ENCODE measurements at regions not wholly inside any gene's neighbourhood (a gene's known extent, or its start where the extent isn't known, plus 50 kb on each side); places are given as distances from the start of the nearest gene placed in this dataset.

- Histone ChIP-seq H3K4me1 (no peaks in the 10 kb centered on the region), H3K27me3 (ENCODE audit: control insufficient read depth, insufficient read depth, low read length) (no peaks in the 10 kb centered on the region), H3K4me3 (ENCODE audit: low read depth, low read length) (no peak overlapping the region), H2AFZ (no peak overlapping the region), H3K9me3 (ENCODE audit: control insufficient read depth, low read length) (no peaks in the 10 kb centered on the region), H3K27ac (no peak overlapping the region), H3K36me3 (ENCODE audit: control insufficient read depth, insufficient read depth, low read length) (no peaks in the 10 kb centered on the region), H3K9ac (no peak overlapping the region), H3K4me2 (ENCODE audit: low read length) (no peak overlapping the region), H3K79me2 (no peaks in the 10 kb centered on the region)
- TF ChIP-seq CTCF (IDR thresholded peaks at IDR 0.05), result no peak
These were observed 144.0 kb upstream of the MRPS30 start for GRCh38 chr5:44664711-44665100.

GRCh38 chr5:44663991-44664710, 144.6 kb upstream of the MRPS30 start:
- Histone ChIP-seq H3K27me3 (ENCODE audit: control insufficient read depth, insufficient read depth, low read length) (no peaks in the 10 kb centered on the region), H3K4me1 (no peaks in the 10 kb centered on the region), H2AFZ (no peak overlapping the region), H3K4me2 (ENCODE audit: low read length) (no peak overlapping the region), H3K27ac (no peak overlapping the region), H3K9me3 (ENCODE audit: control insufficient read depth, low read length) (no peaks in the 10 kb centered on the region), H3K4me3 (ENCODE audit: low read depth, low read length) (no peak overlapping the region), H3K9ac (no peak overlapping the region), H3K36me3 (ENCODE audit: control insufficient read depth, insufficient read depth, low read length) (no peaks in the 10 kb centered on the region), H3K79me2 (no peaks in the 10 kb centered on the region)
- no peak for TF ChIP-seq CTCF (IDR thresholded peaks at IDR 0.05)

- H3K79me2 ChIP-seq, result no peaks in the 10 kb centered on the region
- H3K4me1 ChIP-seq, result no peaks in the 10 kb centered on the region
- H3K9ac ChIP-seq, result no peak overlapping the region
- no peak overlapping the region for H2AFZ ChIP-seq
- no peak overlapping the region for H3K27ac ChIP-seq
- no peaks in the 10 kb centered on the region for H3K36me3 ChIP-seq (ENCODE audit: control insufficient read depth, insufficient read depth, low read length)
- no peak for TF ChIP-seq CTCF (IDR thresholded peaks at IDR 0.05)
- H3K4me2 ChIP-seq (ENCODE audit: low read length), result no peak overlapping the region
- H3K27me3 ChIP-seq (ENCODE audit: control insufficient read depth, insufficient read depth, low read length), result no peaks in the 10 kb centered on the region
- no peaks in the 10 kb centered on the region for H3K9me3 ChIP-seq (ENCODE audit: control insufficient read depth, low read length)
- no peak overlapping the region for H3K4me3 ChIP-seq (ENCODE audit: low read depth, low read length)
These were observed 146.9 kb upstream of the MRPS30 start for GRCh38 chr5:44661851-44662250.

GRCh38 chr5:44660251-44660650, 148.5 kb upstream of the MRPS30 start:
- H3K4me1 ChIP-seq, result no peaks in the 10 kb centered on the region
- H3K27me3 ChIP-seq (ENCODE audit: control insufficient read depth, insufficient read depth, low read length), result no peaks in the 10 kb centered on the region
- no peak overlapping the region for H3K9ac ChIP-seq
- H3K79me2 ChIP-seq, result no peaks in the 10 kb centered on the region
- no peak for TF ChIP-seq CTCF (IDR thresholded peaks at IDR 0.05)
- no peak overlapping the region for H3K27ac ChIP-seq
- no peak overlapping the region for H3K4me3 ChIP-seq (ENCODE audit: low read depth, low read length)
- H3K9me3 ChIP-seq (ENCODE audit: control insufficient read depth, low read length), result no peaks in the 10 kb centered on the region
- H3K36me3 ChIP-seq (ENCODE audit: control insufficient read depth, insufficient read depth, low read length), result no peaks in the 10 kb centered on the region
- no peak overlapping the region for H2AFZ ChIP-seq
- H3K4me2 ChIP-seq (ENCODE audit: low read length), result no peak overlapping the region

- no peaks in the 10 kb centered on the region for H3K27me3 ChIP-seq (ENCODE audit: control insufficient read depth, insufficient read depth, low read length)
- no peaks in the 10 kb centered on the region for H3K79me2 ChIP-seq
- H3K36me3 ChIP-seq (ENCODE audit: control insufficient read depth, insufficient read depth, low read length), result no peaks in the 10 kb centered on the region
- no peaks in the 10 kb centered on the region for H3K9me3 ChIP-seq (ENCODE audit: control insufficient read depth, low read length)
- H3K4me3 ChIP-seq (ENCODE audit: low read depth, low read length), result no peak overlapping the region
- TF ChIP-seq CTCF (IDR thresholded peaks at IDR 0.05), result no peak
- H2AFZ ChIP-seq, result no peak overlapping the region
- H3K9ac ChIP-seq, result no peak overlapping the region
- no peak overlapping the region for H3K27ac ChIP-seq
- H3K4me2 ChIP-seq (ENCODE audit: low read length), result no peak overlapping the region
- H3K4me1 ChIP-seq, result no peaks in the 10 kb centered on the region
These were observed 149.4 kb upstream of the MRPS30 start for GRCh38 chr5:44659334-44659733.
